ENCODE measurements at regions not wholly inside any gene's neighbourhood (a gene's known extent, or its start where the extent isn't known, plus 50 kb on each side); places are given as distances from the start of the nearest gene placed in this dataset.

GRCh38 chr2:236753606-236754270 is 184.1 kb downstream of the ACKR3 start:
- CTCF ChIA-PET, result no interaction called here
- Histone ChIP-seq H3K4me3 (ENCODE audit: control insufficient read depth in 1 of 7, extremely low read depth in 1 of 7, insufficient read depth in 4 of 7, low read depth in 2 of 7, low read length in 6 of 7) (no peak overlapping the region), H3K36me3 (ENCODE audit: control insufficient read depth in 4 of 4, insufficient read depth in 4 of 4, low read length in 3 of 4) (no peaks in the 10 kb centered on the region), H3K27ac (ENCODE audit: insufficient read depth in 1 of 2, low read depth in 1 of 2, low read length in 2 of 2, poor library complexity in 1 of 2, severe bottlenecking in 2 of 2) (no peak overlapping the region), H3K9me3 (ENCODE audit: control extremely low read depth in 1 of 5, control insufficient read depth in 4 of 5, insufficient read depth in 2 of 5, low read depth in 1 of 5, low read length in 4 of 5) (no peaks in the 10 kb centered on the region), H3K4me1 (ENCODE audit: control extremely low read depth in 1 of 4, control insufficient read depth in 4 of 4, insufficient read depth in 4 of 4, low read length in 3 of 4) (no peaks in the 10 kb centered on the region), H3K27me3 (replicated peaks in 2 of 5; ENCODE audit: control insufficient read depth in 4 of 5, insufficient read depth in 5 of 5, low read length in 4 of 5) (peaks cover 0 to 5% (median 3%) of the 10 kb centered on the region in 5 experiments)
- POLR2A ChIA-PET, result no interaction called here
- DNase-seq, result no peak
- 83% methylated on average over 4 of the region's 5 CpGs for WGBS (ENCODE audit: insufficient coverage)

- ChIA-PET CTCF (no interaction called here), POLR2A (no interaction called here)
- no peak overlapping the region for H3K4me3 ChIP-seq (ENCODE audit: control insufficient read depth in 1 of 7, extremely low read depth in 1 of 7, insufficient read depth in 4 of 7, low read depth in 2 of 7, low read length in 6 of 7)
- no peaks in the 10 kb centered on the region for H3K4me1 ChIP-seq (ENCODE audit: control extremely low read depth in 1 of 4, control insufficient read depth in 4 of 4, insufficient read depth in 4 of 4, low read length in 3 of 4)
- no peaks in the 10 kb centered on the region for H3K9me3 ChIP-seq (ENCODE audit: control extremely low read depth in 1 of 5, control insufficient read depth in 4 of 5, insufficient read depth in 2 of 5, low read depth in 1 of 5, low read length in 4 of 5)
- 93% methylated on average over 10 of the region's 11 CpGs for WGBS (ENCODE audit: insufficient coverage)
- no peak overlapping the region for H3K27ac ChIP-seq (ENCODE audit: insufficient read depth in 1 of 2, low read depth in 1 of 2, low read length in 2 of 2, poor library complexity in 1 of 2, severe bottlenecking in 2 of 2)
- DNase-seq, result no peak
- peaks cover 0 to 5% (median 3%) of the 10 kb centered on the region in 5 experiments for H3K27me3 ChIP-seq (replicated peaks in 2 of 5; ENCODE audit: control insufficient read depth in 4 of 5, insufficient read depth in 5 of 5, low read length in 4 of 5)
- no peaks in the 10 kb centered on the region for H3K36me3 ChIP-seq (ENCODE audit: control insufficient read depth in 4 of 4, insufficient read depth in 4 of 4, low read length in 3 of 4)
These were observed 184.8 kb downstream of the ACKR3 start for GRCh38 chr2:236754271-236754944.

- Histone ChIP-seq H3K27ac (ENCODE audit: insufficient read depth in 1 of 2, low read depth in 1 of 2, low read length in 2 of 2, poor library complexity in 1 of 2, severe bottlenecking in 2 of 2) (no peak overlapping the region), H3K4me1 (ENCODE audit: control extremely low read depth in 1 of 4, control insufficient read depth in 4 of 4, insufficient read depth in 4 of 4, low read length in 3 of 4) (no peaks in the 10 kb centered on the region), H3K4me3 (ENCODE audit: control insufficient read depth in 1 of 7, extremely low read depth in 1 of 7, insufficient read depth in 4 of 7, low read depth in 2 of 7, low read length in 6 of 7) (no peak overlapping the region), H3K9me3 (ENCODE audit: control extremely low read depth in 1 of 5, control insufficient read depth in 4 of 5, insufficient read depth in 2 of 5, low read depth in 1 of 5, low read length in 4 of 5) (no peaks in the 10 kb centered on the region), H3K36me3 (ENCODE audit: control insufficient read depth in 4 of 4, insufficient read depth in 4 of 4, low read length in 3 of 4) (no peaks in the 10 kb centered on the region), H3K27me3 (replicated peaks in 2 of 5; ENCODE audit: control insufficient read depth in 4 of 5, insufficient read depth in 5 of 5, low read length in 4 of 5) (peaks cover 0 to 5% (median 0%) of the 10 kb centered on the region in 5 experiments)
- no peak for DNase-seq
- WGBS (ENCODE audit: insufficient coverage), result 100% methylated on average over 2 of the region's 5 CpGs
- POLR2A ChIA-PET, result no interaction called here
- CTCF ChIA-PET, result no interaction called here
These were observed 185.7 kb downstream of the ACKR3 start for GRCh38 chr2:236755278-236755840.

- CTCF ChIA-PET, result no interaction called here
- DNase-seq, result no peak
- no peak overlapping the region for H3K4me3 ChIP-seq (ENCODE audit: control insufficient read depth in 1 of 7, extremely low read depth in 1 of 7, insufficient read depth in 4 of 7, low read depth in 2 of 7, low read length in 6 of 7)
- POLR2A ChIA-PET, result no interaction called here
- WGBS (ENCODE audit: insufficient coverage), result no CpG with 5 or more reads among the region's 2 CpGs
- H3K36me3 ChIP-seq (ENCODE audit: control insufficient read depth in 4 of 4, insufficient read depth in 4 of 4, low read length in 3 of 4), result no peaks in the 10 kb centered on the region
- no peaks in the 10 kb centered on the region for H3K4me1 ChIP-seq (ENCODE audit: control extremely low read depth in 1 of 4, control insufficient read depth in 4 of 4, insufficient read depth in 4 of 4, low read length in 3 of 4)
- no peaks in the 10 kb centered on the region for H3K9me3 ChIP-seq (ENCODE audit: control extremely low read depth in 1 of 5, control insufficient read depth in 4 of 5, insufficient read depth in 2 of 5, low read depth in 1 of 5, low read length in 4 of 5)
- no peak overlapping the region for H3K27ac ChIP-seq (ENCODE audit: insufficient read depth in 1 of 2, low read depth in 1 of 2, low read length in 2 of 2, poor library complexity in 1 of 2, severe bottlenecking in 2 of 2)
- H3K27me3 ChIP-seq (replicated peaks in 2 of 5; ENCODE audit: control insufficient read depth in 4 of 5, insufficient read depth in 5 of 5, low read length in 4 of 5), result peaks cover 0 to 3% (median 0%) of the 10 kb centered on the region in 5 experiments
These were observed 188.8 kb downstream of the ACKR3 start for GRCh38 chr2:236758406-236758805.

- no peak for DNase-seq
- ChIA-PET CTCF (no interaction called here), POLR2A (no interaction called here)
- H3K27ac ChIP-seq (ENCODE audit: insufficient read depth in 1 of 2, low read depth in 1 of 2, low read length in 2 of 2, poor library complexity in 1 of 2, severe bottlenecking in 2 of 2), result no peak overlapping the region
- H3K36me3 ChIP-seq (ENCODE audit: control insufficient read depth in 4 of 4, insufficient read depth in 4 of 4, low read length in 3 of 4), result no peaks in the 10 kb centered on the region
- H3K27me3 ChIP-seq (replicated peaks in 2 of 5; ENCODE audit: control insufficient read depth in 4 of 5, insufficient read depth in 5 of 5, low read length in 4 of 5), result peaks cover 0 to 2% (median 0%) of the 10 kb centered on the region in 5 experiments
- H3K4me3 ChIP-seq (ENCODE audit: control insufficient read depth in 1 of 7, extremely low read depth in 1 of 7, insufficient read depth in 4 of 7, low read depth in 2 of 7, low read length in 6 of 7), result no peak overlapping the region
- no peaks in the 10 kb centered on the region for H3K9me3 ChIP-seq (ENCODE audit: control extremely low read depth in 1 of 5, control insufficient read depth in 4 of 5, insufficient read depth in 2 of 5, low read depth in 1 of 5, low read length in 4 of 5)
- no peaks in the 10 kb centered on the region for H3K4me1 ChIP-seq (ENCODE audit: control extremely low read depth in 1 of 4, control insufficient read depth in 4 of 4, insufficient read depth in 4 of 4, low read length in 3 of 4)
These were observed 190.6 kb downstream of the ACKR3 start for GRCh38 chr2:236760246-236760645.

DNA sequence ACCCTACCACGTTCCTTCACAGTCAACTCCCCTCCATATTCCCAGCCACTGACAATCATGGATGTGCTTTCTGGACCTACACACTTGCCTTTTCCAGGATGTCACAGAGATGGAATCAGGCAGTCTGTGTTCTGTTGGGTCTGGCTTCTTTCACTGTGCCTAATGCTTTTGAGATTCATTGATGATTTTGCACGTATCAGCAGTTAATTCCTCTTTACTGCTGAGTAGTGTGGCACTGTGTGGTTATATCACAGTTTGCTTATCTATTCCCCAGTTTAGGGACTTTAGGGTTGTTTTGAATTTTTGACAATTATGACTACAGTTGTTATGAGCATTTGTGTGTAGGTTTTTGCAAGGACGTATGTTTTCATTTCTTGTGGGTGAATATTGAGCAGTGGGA is 191.7 kb downstream of the ACKR3 start:
- H3K9me3 ChIP-seq (ENCODE audit: control extremely low read depth in 1 of 5, control insufficient read depth in 4 of 5, insufficient read depth in 2 of 5, low read depth in 1 of 5, low read length in 4 of 5), result peaks cover 0 to 3% (median 0%) of the 10 kb centered on the region in 5 experiments
- no peak overlapping the region for H3K27ac ChIP-seq (ENCODE audit: insufficient read depth in 1 of 2, low read depth in 1 of 2, low read length in 2 of 2, poor library complexity in 1 of 2, severe bottlenecking in 2 of 2)
- ChIA-PET CTCF (no interaction called here), POLR2A (no interaction called here)
- H3K4me1 ChIP-seq (ENCODE audit: control extremely low read depth in 1 of 4, control insufficient read depth in 4 of 4, insufficient read depth in 4 of 4, low read length in 3 of 4), result no peaks in the 10 kb centered on the region
- whole genome bisulfite sequencing (ENCODE audit: insufficient coverage), result 86% methylated on average over 1 of the region's 3 CpGs
- no peak overlapping the region for H3K4me3 ChIP-seq (ENCODE audit: control insufficient read depth in 1 of 7, extremely low read depth in 1 of 7, insufficient read depth in 4 of 7, low read depth in 2 of 7, low read length in 6 of 7)
- H3K27me3 ChIP-seq (replicated peaks in 2 of 5; ENCODE audit: control insufficient read depth in 4 of 5, insufficient read depth in 5 of 5, low read length in 4 of 5), result peaks cover 0 to 2% (median 0%) of the 10 kb centered on the region in 5 experiments
- no peak for DNase-seq
- no peaks in the 10 kb centered on the region for H3K36me3 ChIP-seq (ENCODE audit: control insufficient read depth in 4 of 4, insufficient read depth in 4 of 4, low read length in 3 of 4)

- POLR2A ChIA-PET, result no interaction called here
- H3K36me3 ChIP-seq (ENCODE audit: control insufficient read depth in 4 of 4, insufficient read depth in 4 of 4, low read length in 3 of 4), result no peaks in the 10 kb centered on the region
- peaks cover 0 to 2% (median 2%) of the 10 kb centered on the region in 5 experiments for H3K27me3 ChIP-seq (replicated peaks in 2 of 5; ENCODE audit: control insufficient read depth in 4 of 5, insufficient read depth in 5 of 5, low read length in 4 of 5)
- WGBS (ENCODE audit: insufficient coverage), result 93% methylated on average over 4 of the region's 5 CpGs
- H3K4me1 ChIP-seq (ENCODE audit: control extremely low read depth in 1 of 4, control insufficient read depth in 4 of 4, insufficient read depth in 4 of 4, low read length in 3 of 4), result no peaks in the 10 kb centered on the region
- no peak overlapping the region for H3K4me3 ChIP-seq (ENCODE audit: control insufficient read depth in 1 of 7, extremely low read depth in 1 of 7, insufficient read depth in 4 of 7, low read depth in 2 of 7, low read length in 6 of 7)
- DNase-seq, result no peak
- H3K27ac ChIP-seq (ENCODE audit: insufficient read depth in 1 of 2, low read depth in 1 of 2, low read length in 2 of 2, poor library complexity in 1 of 2, severe bottlenecking in 2 of 2), result no peak overlapping the region
- CTCF ChIA-PET, result no interaction called here
- H3K9me3 ChIP-seq (ENCODE audit: control extremely low read depth in 1 of 5, control insufficient read depth in 4 of 5, insufficient read depth in 2 of 5, low read depth in 1 of 5, low read length in 4 of 5), result peaks cover 0 to 13% (median 0%) of the 10 kb centered on the region in 5 experiments
These were observed 193.0 kb downstream of the ACKR3 start for GRCh38 chr2:236762628-236763027.
